ENCODE measurements at regions not wholly inside any gene's neighbourhood (a gene's known extent, or its start where the extent isn't known, plus 50 kb on each side); places are given as distances from the start of the nearest gene placed in this dataset.
"Not testable (repeated sequence)": the region's sequence is repeated elsewhere in the genome, so short reads cannot be mapped to it uniquely, and the experiment has no call there.

DNA sequence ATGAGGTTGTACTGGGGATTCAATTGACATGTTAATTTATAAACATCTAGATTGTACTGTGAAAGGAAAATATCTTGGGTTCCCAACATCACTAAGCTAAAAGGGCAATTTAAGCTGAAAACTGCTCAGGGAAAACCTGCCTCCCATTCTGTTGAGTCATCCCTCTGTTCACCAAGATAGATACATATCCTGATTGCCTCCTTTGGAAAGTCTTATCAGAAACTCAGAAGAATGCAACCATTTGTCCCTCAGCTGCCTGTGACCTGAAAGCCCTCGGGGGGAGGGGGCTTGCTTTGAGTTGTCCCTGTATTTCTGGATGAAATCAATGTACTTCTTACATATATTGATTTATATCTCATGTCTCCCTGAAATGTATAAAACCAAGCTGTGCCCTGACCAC lies 187.0 kb upstream of the ETV3 start:
- Histone ChIP-seq H3K4me2 (no peak overlapping the region), H3K9me3 (no peaks in the 10 kb centered on the region), H3K9me2 (no peaks in the 10 kb centered on the region), H3K27me3 (ENCODE audit: insufficient read depth) (no peaks in the 10 kb centered on the region; the same call in 1 of the 2 replicates), H3K4me1 (ENCODE audit: control insufficient read depth in 1 of 2, insufficient read depth in 2 of 2, low read depth in 1 of 2, low read length in 1 of 2) (no peaks in the 10 kb centered on the region), H2AFZ (ENCODE audit: low read depth) (no peak overlapping the region), H3K27ac (ENCODE audit: low read depth in 2 of 2, low read length in 1 of 2) (no peak overlapping the region), H3F3A (replicated peaks; ENCODE audit: insufficient read depth) (no peaks in the 10 kb centered on the region), H3K79me2 (ENCODE audit: insufficient read depth) (no peaks in the 10 kb centered on the region), H4K20me1 (ENCODE audit: insufficient read depth) (no peaks in the 10 kb centered on the region), H3K4me3 (ENCODE audit: low read depth in 2 of 2, low read length in 1 of 2) (no peak overlapping the region), H3K36me3 (replicated peaks in 1 of 2; ENCODE audit: control insufficient read depth in 1 of 2, insufficient read depth in 2 of 2, low read length in 1 of 2) (no peaks in the 10 kb centered on the region), H3K9ac (no peak overlapping the region)
- TF ChIP-seq MXI1 (IDR thresholded peaks at IDR 0.05; ENCODE audit: low read depth, low read length) (no peak), GATA2 (CRISPR knock-in tag; IDR thresholded peaks at IDR 0.05) (no peak), RFX5 (IDR thresholded peaks at IDR 0.05; ENCODE audit: low read length) (no peak), RXRA (IDR thresholded peaks at IDR 0.05; ENCODE audit: borderline replicate concordance, low read depth) (no peak), TEAD4 (IDR thresholded peaks at IDR 0.05; ENCODE audit: borderline replicate concordance, insufficient read depth) (no peak), MEF2A (IDR thresholded peaks at IDR 0.05; ENCODE audit: borderline replicate concordance, low read depth) (no peak), POLR2AphosphoS5 (IDR thresholded peaks at IDR 0.05; ENCODE audit: low read depth, low read length) (no peak)
- TF ChIP-seq, protein P1, sequence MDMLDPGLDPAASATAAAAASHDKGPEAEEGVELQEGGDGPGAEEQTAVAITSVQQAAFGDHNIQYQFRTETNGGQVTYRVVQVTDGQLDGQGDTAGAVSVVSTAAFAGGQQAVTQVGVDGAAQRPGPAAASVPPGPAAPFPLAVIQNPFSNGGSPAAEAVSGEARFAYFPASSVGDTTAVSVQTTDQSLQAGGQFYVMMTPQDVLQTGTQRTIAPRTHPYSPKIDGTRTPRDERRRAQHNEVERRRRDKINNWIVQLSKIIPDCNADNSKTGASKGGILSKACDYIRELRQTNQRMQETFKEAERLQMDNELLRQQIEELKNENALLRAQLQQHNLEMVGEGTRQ (IDR thresholded peaks at IDR 0.05; ENCODE audit: borderline replicate concordance, low read depth, low read length) = no peak
- TF ChIP-seq, protein P2, sequence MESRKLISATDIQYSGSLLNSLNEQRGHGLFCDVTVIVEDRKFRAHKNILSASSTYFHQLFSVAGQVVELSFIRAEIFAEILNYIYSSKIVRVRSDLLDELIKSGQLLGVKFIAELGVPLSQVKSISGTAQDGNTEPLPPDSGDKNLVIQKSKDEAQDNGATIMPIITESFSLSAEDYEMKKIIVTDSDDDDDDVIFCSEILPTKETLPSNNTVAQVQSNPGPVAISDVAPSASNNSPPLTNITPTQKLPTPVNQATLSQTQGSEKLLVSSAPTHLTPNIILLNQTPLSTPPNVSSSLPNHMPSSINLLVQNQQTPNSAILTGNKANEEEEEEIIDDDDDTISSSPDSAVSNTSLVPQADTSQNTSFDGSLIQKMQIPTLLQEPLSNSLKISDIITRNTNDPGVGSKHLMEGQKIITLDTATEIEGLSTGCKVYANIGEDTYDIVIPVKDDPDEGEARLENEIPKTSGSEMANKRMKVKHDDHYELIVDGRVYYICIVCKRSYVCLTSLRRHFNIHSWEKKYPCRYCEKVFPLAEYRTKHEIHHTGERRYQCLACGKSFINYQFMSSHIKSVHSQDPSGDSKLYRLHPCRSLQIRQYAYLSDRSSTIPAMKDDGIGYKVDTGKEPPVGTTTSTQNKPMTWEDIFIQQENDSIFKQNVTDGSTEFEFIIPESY (IDR thresholded peaks at IDR 0.05; ENCODE audit: borderline replicate concordance, low read depth) = no peak
- CTCF ChIA-PET = no interaction called here
- DNase-seq = no peak
- 0% methylated on average over 1 of the region's 1 CpG for WGBS (ENCODE audit: low lambda C conversion rate)
- POLR2A ChIA-PET = no interaction called here

DNA sequence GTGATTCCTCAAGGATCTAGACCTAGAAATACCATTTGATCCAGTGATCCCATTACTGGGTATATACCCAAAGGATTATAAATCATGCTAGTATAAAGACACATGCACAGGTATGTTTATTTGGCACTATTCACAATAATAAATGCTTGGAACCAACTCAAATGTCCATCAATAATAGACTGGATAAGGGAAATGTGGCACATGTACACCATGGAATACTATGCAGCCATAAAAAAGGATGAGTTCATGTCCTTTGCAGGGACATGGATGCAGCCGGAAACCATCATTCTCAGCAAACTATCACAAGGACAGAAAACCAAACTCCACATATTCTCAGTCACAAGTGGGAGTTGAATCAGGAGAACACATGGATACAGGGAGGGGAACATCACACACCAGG lies 183.8 kb upstream of the ETV3 start:
- H3K4me3 ChIP-seq (ENCODE audit: low read depth in 2 of 2, low read length in 1 of 2); POLR2A ChIA-PET; H3F3A ChIP-seq (replicated peaks; ENCODE audit: insufficient read depth); CTCF ChIA-PET; H3K4me1 ChIP-seq (ENCODE audit: control insufficient read depth in 1 of 2, insufficient read depth in 2 of 2, low read depth in 1 of 2, low read length in 1 of 2); H3K27ac ChIP-seq (ENCODE audit: low read depth in 2 of 2, low read length in 1 of 2); DNase-seq; H3K9ac ChIP-seq; H3K9me2 ChIP-seq; H3K79me2 ChIP-seq (ENCODE audit: insufficient read depth); H3K36me3 ChIP-seq (replicated peaks in 1 of 2; ENCODE audit: control insufficient read depth in 1 of 2, insufficient read depth in 2 of 2, low read length in 1 of 2); H3K27me3 ChIP-seq (ENCODE audit: insufficient read depth); H3K4me2 ChIP-seq; H4K20me1 ChIP-seq (ENCODE audit: insufficient read depth); H2AFZ ChIP-seq (ENCODE audit: low read depth); H3K9me3 ChIP-seq: not testable (repeated sequence)
- 5% methylated on average over 1 of the region's 1 CpG for WGBS (ENCODE audit: low lambda C conversion rate)

DNA sequence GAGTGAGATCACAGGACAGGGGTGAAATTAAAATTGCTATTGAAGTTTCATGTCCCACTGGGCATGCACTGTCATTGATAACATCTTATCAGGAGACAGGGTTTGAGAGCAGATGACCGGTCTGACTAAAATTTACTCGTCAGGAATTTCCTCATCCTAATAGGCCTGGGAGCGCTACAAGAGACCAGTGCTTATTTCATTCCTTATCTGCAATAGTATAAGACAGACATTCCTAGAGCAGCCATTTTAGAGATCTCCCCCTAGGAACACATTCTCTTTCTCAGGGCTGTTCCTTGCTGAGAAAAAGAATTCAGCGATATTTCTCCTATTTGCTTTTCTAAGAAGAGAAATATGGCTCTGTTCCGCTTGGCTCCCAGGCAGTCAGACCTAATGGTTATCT lies 181.4 kb upstream of the ETV3 start:
- H3K27ac ChIP-seq (ENCODE audit: low read depth in 2 of 2, low read length in 1 of 2) = no peak overlapping the region
- H3K79me2 ChIP-seq (ENCODE audit: insufficient read depth) = no peaks in the 10 kb centered on the region
- no peaks in the 10 kb centered on the region for H3K36me3 ChIP-seq (replicated peaks in 1 of 2; ENCODE audit: control insufficient read depth in 1 of 2, insufficient read depth in 2 of 2, low read length in 1 of 2)
- no peak overlapping the region for H3K4me3 ChIP-seq (ENCODE audit: low read depth in 2 of 2, low read length in 1 of 2)
- H3F3A ChIP-seq (replicated peaks; ENCODE audit: insufficient read depth) = no peaks in the 10 kb centered on the region
- H3K9me3 ChIP-seq = no peaks in the 10 kb centered on the region
- POLR2A ChIA-PET = no interaction called here
- H3K4me1 ChIP-seq (ENCODE audit: control insufficient read depth in 1 of 2, insufficient read depth in 2 of 2, low read depth in 1 of 2, low read length in 1 of 2) = no peaks in the 10 kb centered on the region
- 3% methylated on average over 5 of the region's 5 CpGs for WGBS (ENCODE audit: low lambda C conversion rate)
- no peaks in the 10 kb centered on the region for H3K27me3 ChIP-seq (ENCODE audit: insufficient read depth)
- no peak overlapping the region for H3K4me2 ChIP-seq
- no peak overlapping the region for H2AFZ ChIP-seq (ENCODE audit: low read depth)
- no peak overlapping the region for H3K9ac ChIP-seq
- CTCF ChIA-PET = no interaction called here
- DNase-seq = no peak
- no peaks in the 10 kb centered on the region for H4K20me1 ChIP-seq (ENCODE audit: insufficient read depth)
- no peaks in the 10 kb centered on the region for H3K9me2 ChIP-seq
- TF ChIP-seq GABPA (IDR thresholded peaks at IDR 0.05; ENCODE audit: low read depth) (no peak), RFX5 (IDR thresholded peaks at IDR 0.05; ENCODE audit: low read length) (no peak), ELF1 (IDR thresholded peaks at IDR 0.05) (no peak), TAF1 (IDR thresholded peaks at IDR 0.05; ENCODE audit: borderline replicate concordance, low read depth, low read length) (no peak), MEF2A (IDR thresholded peaks at IDR 0.05; ENCODE audit: borderline replicate concordance, low read depth) (no peak), RXRA (IDR thresholded peaks at IDR 0.05; ENCODE audit: borderline replicate concordance, low read depth) (no peak), YY1 (IDR thresholded peaks at IDR 0.05; ENCODE audit: low read depth) (no peak), RCOR1 (IDR thresholded peaks at IDR 0.05; ENCODE audit: low read length) (no peak), FOSL2 (IDR thresholded peaks at IDR 0.05; ENCODE audit: borderline replicate concordance, low read depth) (no peak), EP300 (IDR thresholded peaks at IDR 0.05; ENCODE audit: borderline replicate concordance in 1 of 2, low read depth in 1 of 2, low read length in 1 of 2) (no peak), TCF12 (IDR thresholded peaks at IDR 0.05) (no peak), FOXM1 (IDR thresholded peaks at IDR 0.05; ENCODE audit: low read depth) (no peak), EZH2phosphoT487 (IDR thresholded peaks at IDR 0.05; ENCODE audit: borderline replicate concordance, low read depth) (no peak), RAD21 (IDR thresholded peaks at IDR 0.05; ENCODE audit: low read length) (no peak)
- TF ChIP-seq, protein P3, sequence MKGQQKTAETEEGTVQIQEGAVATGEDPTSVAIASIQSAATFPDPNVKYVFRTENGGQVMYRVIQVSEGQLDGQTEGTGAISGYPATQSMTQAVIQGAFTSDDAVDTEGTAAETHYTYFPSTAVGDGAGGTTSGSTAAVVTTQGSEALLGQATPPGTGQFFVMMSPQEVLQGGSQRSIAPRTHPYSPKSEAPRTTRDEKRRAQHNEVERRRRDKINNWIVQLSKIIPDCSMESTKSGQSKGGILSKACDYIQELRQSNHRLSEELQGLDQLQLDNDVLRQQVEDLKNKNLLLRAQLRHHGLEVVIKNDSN (IDR thresholded peaks at IDR 0.05; ENCODE audit: borderline replicate concordance, low read depth) = no peak

Data from SK-N-SH (cell line).